ENCODE measurements at regions not wholly inside any gene's neighbourhood (a gene's known extent, or its start where the extent isn't known, plus 50 kb on each side); places are given as distances from the start of the nearest gene placed in this dataset.

GRCh38 chr6:43995137-43995536, 132.1 kb downstream of the MRPL14 start:
- TF ChIP-seq CTCF (IDR thresholded peaks at IDR 0.05) (no peak), POLR2A (IDR thresholded peaks at IDR 0.05) (no peak)

All from breast epithelium (tissue), 3 donors.